GM23338 (cell line): ENCODE measurements at regions not wholly inside any gene's neighbourhood (a gene's known extent, or its start where the extent isn't known, plus 50 kb on each side); places are given as distances from the start of the nearest gene placed in this dataset.

Source experiments
- ATAC-seq: fragments of 200-7000 bp; cut with Tn5 transposase; 3 replicates; pipeline ENCODE4 v1.9.1; 2020
- DNase-seq: peaks from one replicate; pipeline ENCODE4 v3.0.0-alpha.2; 2015; ENCODE audit warnings: low spot score
- H2AFZ ChIP-seq: fragments of 200-600 bp; sonication (generic); 2 replicates; pipeline ENCODE4 v1.8.0; 2016; ENCODE audit warnings: antibody characterized with exemption, mild to moderate bottlenecking, moderate library complexity
- H3F3A ChIP-seq: fragments of 200-600 bp; sonication (generic); replicated peaks from 2 replicates; pipeline ENCODE4 v1.8.0; 2017; ENCODE audit warnings: antibody characterized with exemption, mixed run types, low read depth
- H3K27ac ChIP-seq: fragments of 200-600 bp; sonication (generic); 2 replicates; pipeline ENCODE4 v1.6.1; 2016; ENCODE audit warnings: low read depth
- H3K27me3 ChIP-seq: fragments of 200-600 bp; sonication (generic); 2 replicates; pipeline ENCODE4 v1.8.0; 2016; ENCODE audit warnings: mild to moderate bottlenecking, mixed run types, moderate library complexity; ENCODE audit not compliant: insufficient read depth
- H3K36me3 ChIP-seq: fragments of 200-600 bp; sonication (generic); 2 replicates; pipeline ENCODE4 v1.8.0; 2016; ENCODE audit warnings: mild to moderate bottlenecking; ENCODE audit not compliant: insufficient read depth
- H3K4me1 ChIP-seq: fragments of 200-600 bp; sonication (generic); 2 replicates; pipeline ENCODE4 v1.8.0; 2016; ENCODE audit warnings: mild to moderate bottlenecking, moderate library complexity; ENCODE audit not compliant: insufficient read depth
- H3K4me2 ChIP-seq: fragments of 200-600 bp; sonication (generic); 2 replicates; pipeline ENCODE4 v1.7.1; 2017; ENCODE audit warnings: mixed run types
- H3K4me3 ChIP-seq: fragments of 200-600 bp; sonication (generic); 2 replicates; pipeline ENCODE4 v1.6.1; 2016; ENCODE audit warnings: mixed run types
- H3K79me2 ChIP-seq: fragments of 200-600 bp; sonication (generic); replicated peaks from 2 replicates; pipeline ENCODE4 v1.8.0; 2017; ENCODE audit warnings: mild to moderate bottlenecking; ENCODE audit not compliant: insufficient read depth
- H3K9me2 ChIP-seq: fragments of 200-600 bp; sonication (generic); 2 replicates; pipeline ENCODE4 v1.8.0; 2017; ENCODE audit not compliant: insufficient read depth
- H4K20me1 ChIP-seq: fragments of 200-600 bp; sonication (generic); replicated peaks from 2 replicates; pipeline ENCODE4 v1.8.0; 2017; ENCODE audit warnings: mild to moderate bottlenecking; ENCODE audit not compliant: insufficient read depth
- H3K27ac Mint-ChIP-seq: 2 replicates; pipeline ENCODE4 v1.8.0; 2020; ENCODE audit warnings: inconsistent platforms, mild to moderate bottlenecking, moderate library complexity, mixed read lengths
- H3K27me3 Mint-ChIP-seq: 3 replicates; pipeline ENCODE4 v1.8.0; 2022; ENCODE audit warnings: low read depth, mild to moderate bottlenecking, moderate library complexity, mixed read lengths, inconsistent platforms; ENCODE audit not compliant: insufficient read depth, poor library complexity
- H3K36me3 Mint-ChIP-seq: 3 replicates; pipeline ENCODE4 v1.8.0; 2021; ENCODE audit warnings: low read depth, mild to moderate bottlenecking, inconsistent platforms, moderate library complexity, mixed read lengths
- H3K4me1 Mint-ChIP-seq: 3 replicates; pipeline ENCODE4 v1.8.0; 2020; ENCODE audit warnings: mild to moderate bottlenecking, inconsistent platforms, mixed read lengths
- H3K4me3 Mint-ChIP-seq: 3 replicates; pipeline ENCODE4 v1.8.0; 2021; ENCODE audit warnings: moderate library complexity, mild to moderate bottlenecking, inconsistent platforms, mixed read lengths
- H3K9me3 Mint-ChIP-seq: 3 replicates; pipeline ENCODE4 v1.8.0; 2020; ENCODE audit warnings: moderate library complexity, mild to moderate bottlenecking, inconsistent platforms, mixed read lengths
- CREB1 ChIP-seq: fragments of 250-450 bp; sonication (Bioruptor Pico); IDR thresholded peaks from 2 replicates; pipeline ENCODE4 v1.5.0; 2020; ENCODE audit warnings: low read depth, mild to moderate bottlenecking, moderate library complexity
- EZH2 ChIP-seq: fragments of 200-600 bp; sonication (generic); IDR thresholded peaks from one replicate; pipeline ENCODE4 v1.8.0; 2017; ENCODE audit warnings: antibody characterized with exemption, mild to moderate bottlenecking, low read depth; ENCODE audit not compliant: unreplicated experiment
- EZH2phosphoT487 ChIP-seq: fragments of 200-600 bp; sonication (generic); IDR thresholded peaks from one replicate; pipeline ENCODE4 v1.8.1; 2018; ENCODE audit warnings: antibody characterized with exemption; ENCODE audit not compliant: unreplicated experiment
- JUNB ChIP-seq: IDR thresholded peaks from one replicate; pipeline ENCODE4 v1.6.1; 2016; ENCODE audit warnings: antibody characterized with exemption; ENCODE audit not compliant: unreplicated experiment
- NANOG ChIP-seq: IDR thresholded peaks from 2 replicates; pipeline ENCODE4 v1.6.1; 2016; ENCODE audit warnings: antibody characterized with exemption, borderline replicate concordance
- POLR2AphosphoS5 ChIP-seq: IDR thresholded peaks from 2 replicates; pipeline ENCODE4 v1.6.1; 2016; ENCODE audit warnings: antibody characterized with exemption, low read depth
- STAT1 ChIP-seq: IDR thresholded peaks from one replicate; pipeline ENCODE4 v1.6.1; 2016; ENCODE audit warnings: antibody characterized with exemption; ENCODE audit not compliant: unreplicated experiment
- ZNF331 ChIP-seq: fragments of 250-450 bp; sonication (Bioruptor Pico); IDR thresholded peaks from 2 replicates; pipeline ENCODE4 v1.5.0; 2020; ENCODE audit warnings: low read depth, mild to moderate bottlenecking, moderate library complexity
- TF ChIP-seq, protein P1 (sequence below): fragments of 250-450 bp; sonication (Bioruptor Pico); IDR thresholded peaks from 2 replicates; pipeline ENCODE4 v1.5.0; 2020; ENCODE audit warnings: mild to moderate bottlenecking, moderate library complexity
- TF ChIP-seq, protein P2 (sequence below): IDR thresholded peaks from one replicate; pipeline ENCODE4 v1.6.1; 2018; ENCODE audit warnings: antibody characterized with exemption; ENCODE audit not compliant: unreplicated experiment
- TF ChIP-seq, protein P3 (sequence below), 2 experiments: fragments of 200-600 bp in 1 of 2; sonication (generic) in 1 of 2; conservative IDR thresholded peaks; 2 replicates each; pipeline versions ENCODE4 v1.5.1 to v1.6.1; 2016 to 2017; ENCODE audit warnings: antibody characterized with exemption in 2 of 2, low read depth in 2 of 2, mild to moderate bottlenecking in 2 of 2, moderate library complexity in 1 of 2
- TF ChIP-seq, protein P4 (sequence below): IDR thresholded peaks from 2 replicates; pipeline ENCODE4 v1.6.1; 2016; ENCODE audit warnings: antibody characterized with exemption

DNA sequence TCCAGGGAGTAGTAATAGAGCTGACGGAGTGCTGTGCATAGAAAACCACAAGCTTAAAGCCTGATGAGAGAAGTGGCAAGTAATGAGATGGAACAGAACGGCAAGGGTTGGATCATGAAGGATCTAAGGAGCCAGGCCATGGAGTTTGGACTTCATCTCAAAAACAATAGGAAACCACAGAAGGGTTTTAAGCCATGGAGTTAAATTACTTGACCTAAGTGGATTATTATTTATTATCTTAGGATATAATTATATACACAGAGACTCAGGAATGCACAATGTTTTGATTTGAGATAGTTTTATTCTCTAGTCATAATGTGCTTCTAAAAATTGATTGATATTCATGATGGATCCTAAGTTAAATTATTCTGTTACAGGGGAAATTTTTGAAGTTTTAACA, 242.4 kb downstream of the PLPP3 start (continued):
- TF ChIP-seq, protein P1, sequence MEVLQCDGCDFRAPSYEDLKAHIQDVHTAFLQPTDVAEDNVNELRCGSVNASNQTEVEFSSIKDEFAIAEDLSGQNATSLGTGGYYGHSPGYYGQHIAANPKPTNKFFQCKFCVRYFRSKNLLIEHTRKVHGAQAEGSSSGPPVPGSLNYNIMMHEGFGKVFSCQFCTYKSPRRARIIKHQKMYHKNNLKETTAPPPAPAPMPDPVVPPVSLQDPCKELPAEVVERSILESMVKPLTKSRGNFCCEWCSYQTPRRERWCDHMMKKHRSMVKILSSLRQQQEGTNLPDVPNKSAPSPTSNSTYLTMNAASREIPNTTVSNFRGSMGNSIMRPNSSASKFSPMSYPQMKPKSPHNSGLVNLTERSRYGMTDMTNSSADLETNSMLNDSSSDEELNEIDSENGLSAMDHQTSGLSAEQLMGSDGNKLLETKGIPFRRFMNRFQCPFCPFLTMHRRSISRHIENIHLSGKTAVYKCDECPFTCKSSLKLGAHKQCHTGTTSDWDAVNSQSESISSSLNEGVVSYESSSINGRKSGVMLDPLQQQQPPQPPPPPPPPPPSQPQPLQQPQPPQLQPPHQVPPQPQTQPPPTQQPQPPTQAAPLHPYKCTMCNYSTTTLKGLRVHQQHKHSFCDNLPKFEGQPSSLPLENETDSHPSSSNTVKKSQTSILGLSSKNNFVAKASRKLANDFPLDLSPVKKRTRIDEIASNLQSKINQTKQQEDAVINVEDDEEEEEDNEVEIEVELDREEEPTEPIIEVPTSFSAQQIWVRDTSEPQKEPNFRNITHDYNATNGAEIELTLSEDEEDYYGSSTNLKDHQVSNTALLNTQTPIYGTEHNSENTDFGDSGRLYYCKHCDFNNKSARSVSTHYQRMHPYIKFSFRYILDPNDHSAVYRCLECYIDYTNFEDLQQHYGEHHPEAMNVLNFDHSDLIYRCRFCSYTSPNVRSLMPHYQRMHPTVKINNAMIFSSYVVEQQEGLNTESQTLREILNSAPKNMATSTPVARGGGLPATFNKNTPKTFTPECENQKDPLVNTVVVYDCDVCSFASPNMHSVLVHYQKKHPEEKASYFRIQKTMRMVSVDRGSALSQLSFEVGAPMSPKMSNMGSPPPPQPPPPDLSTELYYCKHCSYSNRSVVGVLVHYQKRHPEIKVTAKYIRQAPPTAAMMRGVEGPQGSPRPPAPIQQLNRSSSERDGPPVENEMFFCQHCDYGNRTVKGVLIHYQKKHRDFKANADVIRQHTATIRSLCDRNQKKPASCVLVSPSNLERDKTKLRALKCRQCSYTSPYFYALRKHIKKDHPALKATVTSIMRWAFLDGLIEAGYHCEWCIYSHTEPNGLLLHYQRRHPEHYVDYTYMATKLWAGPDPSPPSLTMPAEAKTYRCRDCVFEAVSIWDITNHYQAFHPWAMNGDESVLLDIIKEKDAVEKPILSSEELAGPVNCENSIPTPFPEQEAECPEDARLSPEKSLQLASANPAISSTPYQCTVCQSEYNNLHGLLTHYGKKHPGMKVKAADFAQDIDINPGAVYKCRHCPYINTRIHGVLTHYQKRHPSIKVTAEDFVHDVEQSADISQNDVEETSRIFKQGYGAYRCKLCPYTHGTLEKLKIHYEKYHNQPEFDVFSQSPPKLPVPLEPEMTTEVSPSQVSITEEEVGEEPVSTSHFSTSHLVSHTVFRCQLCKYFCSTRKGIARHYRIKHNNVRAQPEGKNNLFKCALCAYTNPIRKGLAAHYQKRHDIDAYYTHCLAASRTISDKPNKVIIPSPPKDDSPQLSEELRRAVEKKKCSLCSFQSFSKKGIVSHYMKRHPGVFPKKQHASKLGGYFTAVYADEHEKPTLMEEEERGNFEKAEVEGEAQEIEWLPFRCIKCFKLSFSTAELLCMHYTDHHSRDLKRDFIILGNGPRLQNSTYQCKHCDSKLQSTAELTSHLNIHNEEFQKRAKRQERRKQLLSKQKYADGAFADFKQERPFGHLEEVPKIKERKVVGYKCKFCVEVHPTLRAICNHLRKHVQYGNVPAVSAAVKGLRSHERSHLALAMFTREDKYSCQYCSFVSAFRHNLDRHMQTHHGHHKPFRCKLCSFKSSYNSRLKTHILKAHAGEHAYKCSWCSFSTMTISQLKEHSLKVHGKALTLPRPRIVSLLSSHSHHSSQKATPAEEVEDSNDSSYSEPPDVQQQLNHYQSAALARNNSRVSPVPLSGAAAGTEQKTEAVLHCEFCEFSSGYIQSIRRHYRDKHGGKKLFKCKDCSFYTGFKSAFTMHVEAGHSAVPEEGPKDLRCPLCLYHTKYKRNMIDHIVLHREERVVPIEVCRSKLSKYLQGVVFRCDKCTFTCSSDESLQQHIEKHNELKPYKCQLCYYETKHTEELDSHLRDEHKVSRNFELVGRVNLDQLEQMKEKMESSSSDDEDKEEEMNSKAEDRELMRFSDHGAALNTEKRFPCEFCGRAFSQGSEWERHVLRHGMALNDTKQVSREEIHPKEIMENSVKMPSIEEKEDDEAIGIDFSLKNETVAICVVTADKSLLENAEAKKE (CRISPR knock-in tag), result no peak
- no peak for TF ChIP-seq EZH2
- TF ChIP-seq CREB1, result no peak

DNA sequence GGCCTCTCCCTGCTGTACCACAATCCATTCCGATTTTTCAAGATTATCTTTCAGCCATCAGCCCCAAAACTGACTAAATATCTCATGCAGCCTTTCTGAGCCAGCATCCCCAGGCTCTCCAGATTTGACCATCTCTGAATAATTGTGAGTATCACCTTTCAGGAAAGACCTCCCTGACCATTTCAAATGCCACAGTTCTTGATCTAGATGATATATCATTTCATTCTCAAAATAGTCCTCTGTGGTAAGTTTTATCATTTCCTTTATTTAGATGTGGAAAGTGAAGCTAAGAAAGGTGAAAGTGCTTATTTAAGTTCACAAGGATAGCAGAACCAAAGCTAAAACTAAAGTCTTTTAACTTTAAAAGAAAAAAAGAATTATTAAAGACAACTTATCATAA, 244.0 kb downstream of the PLPP3 start:
- H3K4me2 ChIP-seq, result no peak overlapping the region
- H3F3A ChIP-seq, result no peaks in the 10 kb centered on the region
- no peaks in the 10 kb centered on the region; the same call in 1 of the 2 replicates for H3K4me1 ChIP-seq
- Mint-ChIP-seq H3K4me3 (no peak overlapping the region), H3K27ac (no peak overlapping the region), H3K36me3 (no peaks in the 10 kb centered on the region), H3K27me3 (peaks cover 1% of the 10 kb centered on the region), H3K4me1 (peaks cover 4% of the 10 kb centered on the region; the same call in 1 of the 3 replicates), H3K9me3 (no peaks in the 10 kb centered on the region)
- H3K79me2 ChIP-seq, result no peaks in the 10 kb centered on the region
- no peak for DNase-seq
- no peak overlapping the region for H3K27ac ChIP-seq
- no peaks in the 10 kb centered on the region for H3K9me2 ChIP-seq
- no peaks in the 10 kb centered on the region for H4K20me1 ChIP-seq
- no peak for ATAC-seq
- H3K4me3 ChIP-seq, result no peak overlapping the region
- no peaks in the 10 kb centered on the region for H3K36me3 ChIP-seq
- no peak overlapping the region for H2AFZ ChIP-seq
- no peaks in the 10 kb centered on the region for H3K27me3 ChIP-seq
- TF ChIP-seq NANOG, result no peak
- TF ChIP-seq, protein P2, sequence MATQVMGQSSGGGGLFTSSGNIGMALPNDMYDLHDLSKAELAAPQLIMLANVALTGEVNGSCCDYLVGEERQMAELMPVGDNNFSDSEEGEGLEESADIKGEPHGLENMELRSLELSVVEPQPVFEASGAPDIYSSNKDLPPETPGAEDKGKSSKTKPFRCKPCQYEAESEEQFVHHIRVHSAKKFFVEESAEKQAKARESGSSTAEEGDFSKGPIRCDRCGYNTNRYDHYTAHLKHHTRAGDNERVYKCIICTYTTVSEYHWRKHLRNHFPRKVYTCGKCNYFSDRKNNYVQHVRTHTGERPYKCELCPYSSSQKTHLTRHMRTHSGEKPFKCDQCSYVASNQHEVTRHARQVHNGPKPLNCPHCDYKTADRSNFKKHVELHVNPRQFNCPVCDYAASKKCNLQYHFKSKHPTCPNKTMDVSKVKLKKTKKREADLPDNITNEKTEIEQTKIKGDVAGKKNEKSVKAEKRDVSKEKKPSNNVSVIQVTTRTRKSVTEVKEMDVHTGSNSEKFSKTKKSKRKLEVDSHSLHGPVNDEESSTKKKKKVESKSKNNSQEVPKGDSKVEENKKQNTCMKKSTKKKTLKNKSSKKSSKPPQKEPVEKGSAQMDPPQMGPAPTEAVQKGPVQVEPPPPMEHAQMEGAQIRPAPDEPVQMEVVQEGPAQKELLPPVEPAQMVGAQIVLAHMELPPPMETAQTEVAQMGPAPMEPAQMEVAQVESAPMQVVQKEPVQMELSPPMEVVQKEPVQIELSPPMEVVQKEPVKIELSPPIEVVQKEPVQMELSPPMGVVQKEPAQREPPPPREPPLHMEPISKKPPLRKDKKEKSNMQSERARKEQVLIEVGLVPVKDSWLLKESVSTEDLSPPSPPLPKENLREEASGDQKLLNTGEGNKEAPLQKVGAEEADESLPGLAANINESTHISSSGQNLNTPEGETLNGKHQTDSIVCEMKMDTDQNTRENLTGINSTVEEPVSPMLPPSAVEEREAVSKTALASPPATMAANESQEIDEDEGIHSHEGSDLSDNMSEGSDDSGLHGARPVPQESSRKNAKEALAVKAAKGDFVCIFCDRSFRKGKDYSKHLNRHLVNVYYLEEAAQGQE, result no peak
- no peak for TF ChIP-seq STAT1
- no peak for TF ChIP-seq EZH2
- no peak for TF ChIP-seq EZH2phosphoT487
- no peak for TF ChIP-seq ZNF331 (CRISPR knock-in tag)
- no peak for TF ChIP-seq POLR2AphosphoS5
- no peak for TF ChIP-seq CREB1
- TF ChIP-seq, protein P3, sequence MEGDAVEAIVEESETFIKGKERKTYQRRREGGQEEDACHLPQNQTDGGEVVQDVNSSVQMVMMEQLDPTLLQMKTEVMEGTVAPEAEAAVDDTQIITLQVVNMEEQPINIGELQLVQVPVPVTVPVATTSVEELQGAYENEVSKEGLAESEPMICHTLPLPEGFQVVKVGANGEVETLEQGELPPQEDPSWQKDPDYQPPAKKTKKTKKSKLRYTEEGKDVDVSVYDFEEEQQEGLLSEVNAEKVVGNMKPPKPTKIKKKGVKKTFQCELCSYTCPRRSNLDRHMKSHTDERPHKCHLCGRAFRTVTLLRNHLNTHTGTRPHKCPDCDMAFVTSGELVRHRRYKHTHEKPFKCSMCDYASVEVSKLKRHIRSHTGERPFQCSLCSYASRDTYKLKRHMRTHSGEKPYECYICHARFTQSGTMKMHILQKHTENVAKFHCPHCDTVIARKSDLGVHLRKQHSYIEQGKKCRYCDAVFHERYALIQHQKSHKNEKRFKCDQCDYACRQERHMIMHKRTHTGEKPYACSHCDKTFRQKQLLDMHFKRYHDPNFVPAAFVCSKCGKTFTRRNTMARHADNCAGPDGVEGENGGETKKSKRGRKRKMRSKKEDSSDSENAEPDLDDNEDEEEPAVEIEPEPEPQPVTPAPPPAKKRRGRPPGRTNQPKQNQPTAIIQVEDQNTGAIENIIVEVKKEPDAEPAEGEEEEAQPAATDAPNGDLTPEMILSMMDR (conservative IDR thresholded peaks at IDR 0.05; ENCODE audit: low read depth in 2 of 2), result no peak
- no peak for TF ChIP-seq JUNB
- TF ChIP-seq, protein P4, sequence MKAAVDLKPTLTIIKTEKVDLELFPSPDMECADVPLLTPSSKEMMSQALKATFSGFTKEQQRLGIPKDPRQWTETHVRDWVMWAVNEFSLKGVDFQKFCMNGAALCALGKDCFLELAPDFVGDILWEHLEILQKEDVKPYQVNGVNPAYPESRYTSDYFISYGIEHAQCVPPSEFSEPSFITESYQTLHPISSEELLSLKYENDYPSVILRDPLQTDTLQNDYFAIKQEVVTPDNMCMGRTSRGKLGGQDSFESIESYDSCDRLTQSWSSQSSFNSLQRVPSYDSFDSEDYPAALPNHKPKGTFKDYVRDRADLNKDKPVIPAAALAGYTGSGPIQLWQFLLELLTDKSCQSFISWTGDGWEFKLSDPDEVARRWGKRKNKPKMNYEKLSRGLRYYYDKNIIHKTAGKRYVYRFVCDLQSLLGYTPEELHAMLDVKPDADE, result no peak
